C4-2B (cell line): ENCODE measurements at regions not wholly inside any gene's neighbourhood (a gene's known extent, or its start where the extent isn't known, plus 50 kb on each side); places are given as distances from the start of the nearest gene placed in this dataset.

ENCODE experiments used
- H3K27ac ChIP-seq: fragments of 450-650 bp; 2 replicates; pipeline ENCODE4 v1.5.1; 2017
- ZFX ChIP-seq: fragments of 450-650 bp; IDR thresholded peaks from 2 replicates; pipeline ENCODE4 v1.6.1; 2017
- TF ChIP-seq, protein P1 (sequence below): fragments of 450-650 bp; conservative IDR thresholded peaks from 2 replicates; pipeline ENCODE4 v1.5.1; 2017; ENCODE audit warnings: mild to moderate bottlenecking

DNA sequence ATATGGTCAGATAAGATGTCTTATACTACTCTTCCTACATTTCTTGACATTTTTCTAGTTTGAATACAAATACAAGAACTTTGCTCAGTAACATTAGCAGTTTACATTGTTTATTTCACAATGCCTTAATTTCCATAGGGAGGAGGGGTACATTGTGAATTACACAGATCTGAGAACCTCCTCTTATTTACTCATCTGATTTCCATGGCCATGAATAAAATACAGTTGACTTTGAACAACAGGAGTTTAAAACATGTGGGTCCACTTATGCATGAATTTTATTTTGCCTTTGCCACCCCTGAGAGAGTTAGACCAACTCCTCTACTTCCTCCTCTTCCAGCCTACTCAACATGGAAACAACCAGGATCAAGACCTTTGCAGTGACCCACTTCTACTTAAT, 67.7 kb downstream of the MGST1 start:
- no peak overlapping the region for H3K27ac ChIP-seq
- TF ChIP-seq, protein P1, sequence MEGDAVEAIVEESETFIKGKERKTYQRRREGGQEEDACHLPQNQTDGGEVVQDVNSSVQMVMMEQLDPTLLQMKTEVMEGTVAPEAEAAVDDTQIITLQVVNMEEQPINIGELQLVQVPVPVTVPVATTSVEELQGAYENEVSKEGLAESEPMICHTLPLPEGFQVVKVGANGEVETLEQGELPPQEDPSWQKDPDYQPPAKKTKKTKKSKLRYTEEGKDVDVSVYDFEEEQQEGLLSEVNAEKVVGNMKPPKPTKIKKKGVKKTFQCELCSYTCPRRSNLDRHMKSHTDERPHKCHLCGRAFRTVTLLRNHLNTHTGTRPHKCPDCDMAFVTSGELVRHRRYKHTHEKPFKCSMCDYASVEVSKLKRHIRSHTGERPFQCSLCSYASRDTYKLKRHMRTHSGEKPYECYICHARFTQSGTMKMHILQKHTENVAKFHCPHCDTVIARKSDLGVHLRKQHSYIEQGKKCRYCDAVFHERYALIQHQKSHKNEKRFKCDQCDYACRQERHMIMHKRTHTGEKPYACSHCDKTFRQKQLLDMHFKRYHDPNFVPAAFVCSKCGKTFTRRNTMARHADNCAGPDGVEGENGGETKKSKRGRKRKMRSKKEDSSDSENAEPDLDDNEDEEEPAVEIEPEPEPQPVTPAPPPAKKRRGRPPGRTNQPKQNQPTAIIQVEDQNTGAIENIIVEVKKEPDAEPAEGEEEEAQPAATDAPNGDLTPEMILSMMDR, result no peak
- TF ChIP-seq ZFX, result no peak

DNA sequence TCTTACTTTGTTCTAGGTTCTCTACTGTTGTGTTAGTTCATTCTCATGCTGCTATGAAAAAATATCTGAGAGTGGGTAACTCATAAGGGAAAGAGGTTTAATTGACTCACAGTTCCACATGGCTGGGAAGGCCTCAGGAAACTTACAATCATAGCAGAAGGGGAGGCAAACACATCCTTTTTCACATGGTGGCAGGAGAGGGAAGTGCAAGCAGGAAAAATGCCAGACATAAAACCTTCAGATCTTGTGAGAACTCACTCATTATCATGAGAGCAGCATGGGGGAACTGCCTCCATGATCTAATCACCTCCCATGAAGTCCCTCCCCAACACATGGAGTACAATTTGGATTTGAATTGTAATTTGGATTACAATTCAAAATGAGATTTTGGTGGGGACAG, 69.6 kb downstream of the MGST1 start:
- TF ChIP-seq, protein P1, result no peak; the same call in 1 of the 2 replicates
- no peak for TF ChIP-seq ZFX

GRCh38 chr12:16421806-16422205, 74.4 kb downstream of the MGST1 start:
- TF ChIP-seq, protein P1, result no peak
- TF ChIP-seq ZFX, result no peak
- H3K27ac ChIP-seq, result no peak overlapping the region

More for the DNA sequence above, 69.6 kb downstream of the MGST1 start:
- no peak overlapping the region for H3K27ac ChIP-seq

DNA sequence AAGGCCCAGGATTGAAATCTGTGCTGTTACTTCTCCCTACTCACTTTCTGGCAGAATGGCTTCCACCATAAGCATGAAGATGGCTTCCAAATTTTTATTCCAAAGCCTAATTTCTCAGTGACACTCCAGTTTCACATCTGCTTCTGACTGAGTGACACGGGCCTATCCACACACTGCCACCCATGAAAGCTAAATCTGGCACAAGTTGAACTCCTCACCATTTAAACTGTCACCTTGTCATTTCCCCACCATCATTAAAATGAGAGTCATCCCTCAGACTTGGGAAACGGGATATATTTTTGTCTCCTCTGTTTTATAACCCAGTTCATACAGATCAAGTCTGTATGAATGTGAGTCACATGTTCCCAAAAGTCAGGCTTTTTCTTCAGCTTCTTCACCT, 77.1 kb downstream of the MGST1 start:
- H3K27ac ChIP-seq, result no peak overlapping the region
- TF ChIP-seq, protein P1, result no peak
- TF ChIP-seq ZFX, result no peak

GRCh38 chr12:16435875-16436554, 88.6 kb downstream of the MGST1 start:
- TF ChIP-seq ZFX, result no peak
- TF ChIP-seq, protein P1, result no peak
- H3K27ac ChIP-seq, result no peak overlapping the region

- no peak overlapping the region; the same call in 1 of the 2 replicates for H3K27ac ChIP-seq
- TF ChIP-seq, protein P1, result no peak
- TF ChIP-seq ZFX, result no peak
Measured at GRCh38 chr12:16437281-16437816, 89.9 kb downstream of the MGST1 start.

DNA sequence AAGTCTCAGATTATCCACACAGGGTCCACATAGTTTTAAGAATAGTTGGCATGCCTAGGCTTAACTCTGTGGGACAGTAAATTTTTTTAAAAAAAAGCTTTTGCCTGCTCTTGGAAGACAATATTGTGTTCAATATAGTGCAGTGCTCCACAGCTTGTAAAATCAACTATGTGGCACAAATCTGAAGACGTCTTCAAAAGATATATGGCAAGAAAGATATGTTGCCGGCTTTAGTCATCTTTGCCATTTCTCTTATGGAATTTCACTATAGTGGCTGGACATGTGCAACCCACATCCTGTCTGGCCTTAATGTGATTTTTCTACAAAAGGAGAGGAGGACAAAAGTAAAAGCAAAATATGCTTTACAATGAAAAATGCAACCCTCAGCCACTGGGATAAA, 90.5 kb downstream of the MGST1 start:
- no peak overlapping the region for H3K27ac ChIP-seq

GRCh38 chr12:16449459-16449858, 102.0 kb downstream of the MGST1 start:
- no peak for TF ChIP-seq ZFX
- H3K27ac ChIP-seq, result no peak overlapping the region

More for the DNA sequence above, 90.5 kb downstream of the MGST1 start:
- TF ChIP-seq ZFX, result no peak
